Ovary (tissue), 3 donors: ENCODE measurements at regions not wholly inside any gene's neighbourhood (a gene's known extent, or its start where the extent isn't known, plus 50 kb on each side); places are given as distances from the start of the nearest gene placed in this dataset.

ENCODE experiments used
- CTCF ChIP-seq, 3 donors: fragments of 450-650 bp in 2 of 3; fragments of 200-600 bp in 1 of 3; IDR thresholded peaks; one replicate each; pipeline versions ENCODE4 v1.5.1 to v1.8.0; 2016 to 2022; ENCODE audit warnings: antibody characterized with exemption in 3 of 3, mild to moderate bottlenecking in 1 of 3
- POLR2A ChIP-seq: fragments of 450-650 bp; IDR thresholded peaks from one replicate; pipeline ENCODE4 v1.6.1; 2017; ENCODE audit warnings: antibody characterized with exemption, mild to moderate bottlenecking, moderate library complexity
- donor health status: DM: no; HTN: no; CAD: no.

GRCh38 chr12:77742631-77743030, 88.1 kb upstream of the NAV3 start:
- no peak for TF ChIP-seq CTCF (IDR thresholded peaks at IDR 0.05)
- no peak for TF ChIP-seq POLR2A
